ENCODE measurements at regions not wholly inside any gene's neighbourhood (a gene's known extent, or its start where the extent isn't known, plus 50 kb on each side); places are given as distances from the start of the nearest gene placed in this dataset.

GRCh38 chr1:221878134-221878533 lies 136.2 kb upstream of the DUSP10 start:
- no peak overlapping the region for H3K9ac ChIP-seq (ENCODE audit: extremely low read depth, insufficient read length, low read length)
- H3K23ac ChIP-seq (ENCODE audit: insufficient read length, low read depth, low read length), result no peak overlapping the region
- H3K9me3 ChIP-seq (ENCODE audit: control insufficient read depth, low read depth, low read length), result no peaks in the 10 kb centered on the region
- no peak overlapping the region for H2BK5ac ChIP-seq (ENCODE audit: insufficient read length, low read length)
- no peak overlapping the region for H3T11ph ChIP-seq (ENCODE audit: low read length)
- no peak overlapping the region for H3K4me2 ChIP-seq (ENCODE audit: insufficient read depth, insufficient read length, low read length)
- DNase-seq, result no peak
- no peak overlapping the region for H3K27ac ChIP-seq (ENCODE audit: insufficient read length, low read depth, low read length)
- H4K91ac ChIP-seq (ENCODE audit: insufficient read length, low read depth, low read length), result no peak overlapping the region
- no peak overlapping the region for H3K56ac ChIP-seq (ENCODE audit: insufficient read length, low read depth, low read length)
- no peaks in the 10 kb centered on the region for H3K27me3 ChIP-seq (ENCODE audit: insufficient read depth, low read length)
- H4K5ac ChIP-seq (ENCODE audit: insufficient read length, low read depth, low read length), result no peak overlapping the region
- no peak overlapping the region for H3K18ac ChIP-seq (ENCODE audit: insufficient read length, low read depth, low read length)
- no peak overlapping the region for H4K8ac ChIP-seq (replicated peaks; ENCODE audit: insufficient read length, low read depth, low read length)
- H2AFZ ChIP-seq (ENCODE audit: low read length), result no peak overlapping the region
- H3K23me2 ChIP-seq (ENCODE audit: insufficient read length, low read depth, low read length, poor library complexity, severe bottlenecking), result no peaks in the 10 kb centered on the region
- H2AK5ac ChIP-seq (ENCODE audit: insufficient read length, low read length), result no peak overlapping the region
- H3K4ac ChIP-seq (ENCODE audit: low read depth, low read length), result no peak overlapping the region
- no peak overlapping the region for H3K27ac Mint-ChIP-seq
- no peak overlapping the region for H3K14ac ChIP-seq (ENCODE audit: insufficient read depth, low read length)
- no peak for TF ChIP-seq CTCF (conservative IDR thresholded peaks at IDR 0.05)
- H3K4me3 Mint-ChIP-seq, result no peak overlapping the region
- no peaks in the 10 kb centered on the region for H3K79me1 ChIP-seq (ENCODE audit: insufficient read depth, low read depth, low read length, poor library complexity, severe bottlenecking)
- H3K9me3 Mint-ChIP-seq, result no peaks in the 10 kb centered on the region
- H4K20me1 ChIP-seq (ENCODE audit: control insufficient read depth, insufficient read depth, insufficient read length), result no peaks in the 10 kb centered on the region
- no peak overlapping the region for H2BK20ac ChIP-seq (ENCODE audit: low read depth, low read length, poor library complexity, severe bottlenecking)
- no peak overlapping the region for H2BK120ac ChIP-seq (ENCODE audit: low read depth, low read length, poor library complexity, severe bottlenecking)
- H3K4me1 ChIP-seq (ENCODE audit: insufficient read depth, low read length), result no peaks in the 10 kb centered on the region
- H3K79me2 ChIP-seq (ENCODE audit: insufficient read depth, low read length), result no peaks in the 10 kb centered on the region
- H3K4me1 Mint-ChIP-seq, result peaks cover 0 to 8% of the 10 kb centered on the region in 2 experiments; a peak in 1 of 4 replicates
- no peak overlapping the region for H2BK15ac ChIP-seq (ENCODE audit: low read depth, low read length)
- H2BK12ac ChIP-seq (ENCODE audit: insufficient read length, low read depth, low read length), result no peak overlapping the region
- no peaks in the 10 kb centered on the region for H3K27me3 Mint-ChIP-seq (ENCODE audit: low read depth)
- H3K36me3 Mint-ChIP-seq (ENCODE audit: insufficient read depth in 1 of 3, low read depth in 3 of 3), result no peaks in the 10 kb centered on the region; a peak in 1 of 7 replicates
